ENCODE measurements at regions not wholly inside any gene's neighbourhood (a gene's known extent, or its start where the extent isn't known, plus 50 kb on each side); places are given as distances from the start of the nearest gene placed in this dataset.

GRCh38 chr4:126825083-126825482 is 807.7 kb upstream of the INTU start:
- DNase-seq (ENCODE audit: low read depth), result no peak
- H3K4me3 ChIP-seq (ENCODE audit: low read depth, low read length), result no peak overlapping the region
- TF ChIP-seq CTCF (IDR thresholded peaks at IDR 0.05; ENCODE audit: insufficient read depth, low read depth, low read length), result no peak

GRCh38 chr4:126827669-126828068 is 805.1 kb upstream of the INTU start:
- no peak for DNase-seq (ENCODE audit: low read depth)
- H3K4me3 ChIP-seq (ENCODE audit: low read depth, low read length), result no peak overlapping the region
- no peak for TF ChIP-seq CTCF (IDR thresholded peaks at IDR 0.05; ENCODE audit: insufficient read depth, low read depth, low read length)

- no peak for DNase-seq (ENCODE audit: low read depth)
- TF ChIP-seq CTCF (IDR thresholded peaks at IDR 0.05; ENCODE audit: insufficient read depth, low read depth, low read length), result no peak
- no peak overlapping the region for H3K4me3 ChIP-seq (ENCODE audit: low read depth, low read length)
These were observed 797.9 kb upstream of the INTU start for GRCh38 chr4:126834854-126835253.

GRCh38 chr4:126838941-126839679 is 793.6 kb upstream of the INTU start:
- no peak for TF ChIP-seq CTCF (IDR thresholded peaks at IDR 0.05; ENCODE audit: insufficient read depth, low read depth, low read length)
- DNase-seq (ENCODE audit: low read depth), result peak; percentile 17

GRCh38 chr4:126843492-126844067 is 789.2 kb upstream of the INTU start:
- DNase-seq (ENCODE audit: low read depth), result no peak
- no peak for TF ChIP-seq CTCF (IDR thresholded peaks at IDR 0.05; ENCODE audit: insufficient read depth, low read depth, low read length)
- H3K4me3 ChIP-seq (ENCODE audit: low read depth, low read length), result no peak overlapping the region

More at GRCh38 chr4:126838941-126839679, 793.6 kb upstream of the INTU start:
- no peak overlapping the region for H3K4me3 ChIP-seq (ENCODE audit: low read depth, low read length)

GRCh38 chr4:126850286-126850685 is 782.5 kb upstream of the INTU start:
- DNase-seq (ENCODE audit: low read depth), result peak; percentile 82
- TF ChIP-seq CTCF (IDR thresholded peaks at IDR 0.05; ENCODE audit: insufficient read depth, low read depth, low read length), result no peak
- H3K4me3 ChIP-seq (ENCODE audit: low read depth, low read length), result no peak overlapping the region

All from fibroblast of villous mesenchyme (primary cell).